Endothelial cell of umbilical vein (primary cell): ENCODE measurements at regions not wholly inside any gene's neighbourhood (a gene's known extent, or its start where the extent isn't known, plus 50 kb on each side); places are given as distances from the start of the nearest gene placed in this dataset.

Experiments
- BruUV-seq: library from RNA; stranded (reverse); fragments of 400-500 nt; replicated peaks from 2 replicates; lab custom pipeline; 2021; lab: Mats Ljungman, UMichigan
- CTCF ChIA-PET: fragments of 300-600, 350-600 bp; sonication (Branson Sonifier 250); formaldehyde crosslinking; loops from one replicate; lab custom pipeline; 2021; ENCODE audit warnings: antibody characterized with exemption, inconsistent platforms; lab: Charles Lee
- POLR2A ChIA-PET: fragments of 300-600, 350-600 bp; sonication (Branson Sonifier 250); formaldehyde crosslinking; loops from one replicate; lab custom pipeline; 2021; ENCODE audit warnings: antibody characterized with exemption, inconsistent platforms; lab: Charles Lee
- DNase-seq: peaks from one replicate; pipeline ENCODE4 v3.0.0-alpha.2; 2011; ENCODE audit warnings: low read depth, low spot score
- FAIRE-seq: peaks from 2 replicates; lab custom pipeline; 2011; peaks lifted over from hg19 to GRCh38; lab: Jason Lieb, UNC
- H2AFZ ChIP-seq: 2 replicates; pipeline ENCODE4 v1.6.0; 2012; ENCODE audit warnings: low read depth, low read length, control low read depth, inconsistent platforms
- H3K27ac ChIP-seq: 2 replicates; pipeline ENCODE4 v1.5.1; 2011; ENCODE audit warnings: low read depth, mild to moderate bottlenecking, control low read depth, low read length, moderate library complexity; ENCODE audit not compliant: insufficient read depth
- H3K27me3 ChIP-seq, 2 experiments: 2 replicates each; pipeline versions ENCODE4 v1.6.0 to v1.6.1; 2011; ENCODE audit warnings: low read length in 2 of 2, mixed read lengths in 1 of 2; ENCODE audit not compliant: control insufficient read depth in 2 of 2, insufficient read depth in 2 of 2
- H3K36me3 ChIP-seq, 2 experiments: 2 replicates in 1 of 2; 3 replicates in 1 of 2; pipeline ENCODE4 v1.5.1; 2011; ENCODE audit warnings: low read length in 2 of 2, mild to moderate bottlenecking in 1 of 2, moderate library complexity in 1 of 2; ENCODE audit not compliant: control insufficient read depth in 2 of 2, insufficient read depth in 2 of 2; ENCODE audit errors: extremely low read depth in 1 of 2
- H3K4me1 ChIP-seq: 3 replicates; pipeline ENCODE4 v1.5.1; 2011; ENCODE audit warnings: mild to moderate bottlenecking, low read length; ENCODE audit not compliant: control insufficient read depth, insufficient read depth; ENCODE audit errors: extremely low read depth
- H3K4me2 ChIP-seq: 2 replicates; pipeline ENCODE4 v1.6.1; 2011; ENCODE audit warnings: low read length, control low read depth, mixed read lengths; ENCODE audit not compliant: insufficient read depth
- H3K4me3 ChIP-seq, 3 experiments: fragments of 200-600 bp in 1 of 3; sonication (generic), shearing (Covaris generic) in 1 of 3; replicated peaks in 1 of 3; 2 replicates each; pipeline ENCODE4 v1.5.1; 2011 to 2016; ENCODE audit warnings: control low read depth in 3 of 3, low read length in 3 of 3, mild to moderate bottlenecking in 2 of 3, inconsistent platforms in 1 of 3, low read depth in 1 of 3, moderate library complexity in 1 of 3; ENCODE audit not compliant: insufficient read depth in 1 of 3
- H3K79me2 ChIP-seq: 2 replicates; pipeline ENCODE4 v1.6.0; 2012; ENCODE audit warnings: low read length, inconsistent platforms; ENCODE audit not compliant: control insufficient read depth, insufficient read depth
- H3K9ac ChIP-seq: replicated peaks from 2 replicates; pipeline ENCODE3; 2011; ENCODE audit warnings: low read length, control low read depth; ENCODE audit not compliant: insufficient read depth; ENCODE audit errors: extremely low read depth
- H3K9me1 ChIP-seq: replicated peaks from 3 replicates; pipeline ENCODE4 v1.6.0; 2011; ENCODE audit warnings: mild to moderate bottlenecking, low read length; ENCODE audit not compliant: control insufficient read depth, insufficient read depth; ENCODE audit errors: extremely low read depth
- H3K9me3 ChIP-seq: replicated peaks from 2 replicates; pipeline ENCODE4 v1.5.1; 2012; ENCODE audit warnings: low read length, inconsistent platforms; ENCODE audit not compliant: control insufficient read depth, insufficient read depth
- H4K20me1 ChIP-seq: replicated peaks from 2 replicates; pipeline ENCODE3; 2011; ENCODE audit warnings: mild to moderate bottlenecking, low read length; ENCODE audit not compliant: control insufficient read depth, insufficient read depth; ENCODE audit errors: extremely low read depth
- EZH2 ChIP-seq: IDR thresholded peaks from 2 replicates; pipeline ENCODE4 v1.6.1; 2012; ENCODE audit warnings: borderline replicate concordance, low read depth, mild to moderate bottlenecking, moderate library complexity, low read length, inconsistent platforms; ENCODE audit not compliant: severe bottlenecking
- FOS ChIP-seq: IDR thresholded peaks from 2 replicates; pipeline ENCODE4 v1.6.1; 2011; ENCODE audit warnings: mild to moderate bottlenecking, low read length, moderate library complexity, borderline replicate concordance; ENCODE audit not compliant: insufficient read depth
- JUN ChIP-seq: IDR thresholded peaks from 2 replicates; pipeline ENCODE4 v1.6.1; 2011; ENCODE audit warnings: borderline replicate concordance, low read depth; ENCODE audit not compliant: insufficient read length, insufficient read depth
- POLR2AphosphoS5 ChIP-seq: IDR thresholded peaks from 2 replicates; pipeline ENCODE4 v1.6.1; 2012; ENCODE audit warnings: low read depth, mild to moderate bottlenecking, control low read depth, low read length, moderate library complexity; ENCODE audit not compliant: insufficient read depth
- dilution Hi-C: fragments of 300-500 bp; cut with MboI; formaldehyde crosslinking; loops from one replicate; pipeline ENCODE4 v1.15.0; 2019; ENCODE audit warnings: low sequenced_read_pairs; ENCODE audit not compliant: extremely low pct_ligation_motif_present
- intact Hi-C: fragments of 100-400 bp; cut with micrococcal nuclease; formaldehyde crosslinking; loops from one replicate; pipeline ENCODE4 v1.10.0; 2022
- TF ChIP-seq, protein P1 (sequence below): IDR thresholded peaks from 2 replicates; pipeline ENCODE4 v1.6.1; 2011; ENCODE audit not compliant: insufficient read depth, insufficient read length

DNA sequence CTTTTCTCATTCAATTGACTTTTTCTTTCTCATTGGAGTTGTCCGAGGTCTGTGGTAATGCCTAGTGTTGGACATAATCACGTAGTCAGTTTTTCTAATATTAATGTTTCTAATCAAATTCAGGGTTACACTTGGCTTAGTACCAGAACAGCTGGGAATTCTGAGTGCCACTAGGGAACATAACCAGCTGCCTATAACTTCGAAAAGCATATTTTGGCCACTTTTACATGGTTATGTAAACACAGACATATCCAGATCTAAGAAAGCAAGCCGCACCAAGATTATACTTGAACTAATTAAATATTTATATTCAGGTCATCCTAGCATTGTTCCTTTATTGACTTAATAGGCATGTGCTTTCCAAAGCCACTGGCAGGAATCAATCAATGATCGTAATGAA lies 91.1 kb upstream of the ARHGAP28 start:
- H3K9ac ChIP-seq = no peak overlapping the region
- H4K20me1 ChIP-seq = no peaks in the 10 kb centered on the region
- H3K4me1 ChIP-seq = no peaks in the 10 kb centered on the region
- ChIA-PET CTCF (interaction anchor here (1.2 kb wide), 1 partner anchor 11 kb away, joined by 4 read pairs; no protein-coding TSS in a partner anchor), POLR2A (no interaction called here)
- H2AFZ ChIP-seq = no peak overlapping the region
- FAIRE-seq (no peak), DNase-seq (no peak)
- H3K4me3 ChIP-seq = no peak overlapping the region
- H3K27ac ChIP-seq = no peak overlapping the region
- no peaks in the 10 kb centered on the region for H3K79me2 ChIP-seq
- H3K4me2 ChIP-seq = no peak overlapping the region
- dilution Hi-C loops (no loop called here), intact Hi-C loops (no loop called here)
- TF ChIP-seq POLR2AphosphoS5 = no peak
- TF ChIP-seq, protein P1, sequence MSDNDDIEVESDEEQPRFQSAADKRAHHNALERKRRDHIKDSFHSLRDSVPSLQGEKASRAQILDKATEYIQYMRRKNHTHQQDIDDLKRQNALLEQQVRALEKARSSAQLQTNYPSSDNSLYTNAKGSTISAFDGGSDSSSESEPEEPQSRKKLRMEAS = no peak
- TF ChIP-seq FOS = no peak
- no peak for TF ChIP-seq JUN
- H3K27me3 ChIP-seq = no peaks in the 10 kb centered on the region
- H3K36me3 ChIP-seq = no peaks in the 10 kb centered on the region
- BruUV-seq = no TSS peak
- H3K9me3 ChIP-seq = no peaks in the 10 kb centered on the region
- no peaks in the 10 kb centered on the region for H3K9me1 ChIP-seq

DNA sequence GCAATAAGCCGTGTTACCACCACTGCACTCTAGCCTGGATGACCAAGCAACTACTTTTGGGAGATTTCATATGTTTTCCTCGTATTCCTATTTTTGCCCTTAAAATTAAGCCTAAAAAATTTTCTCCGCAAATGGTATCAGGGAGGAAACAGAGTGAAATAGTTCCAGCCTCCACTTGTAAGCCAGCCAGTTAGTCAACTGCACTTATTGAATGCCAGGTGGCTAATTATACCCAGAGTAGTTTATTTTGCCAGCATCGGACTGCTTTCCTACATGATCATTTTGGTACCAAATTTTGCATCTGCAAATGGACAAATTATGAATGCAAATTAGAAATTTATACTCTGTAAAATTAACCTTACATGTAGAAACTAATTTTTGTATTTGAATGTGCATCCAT lies 90.2 kb upstream of the ARHGAP28 start:
- Histone ChIP-seq H3K9me3 (no peaks in the 10 kb centered on the region), H3K4me2 (no peak overlapping the region), H4K20me1 (no peaks in the 10 kb centered on the region), H2AFZ (no peak overlapping the region), H3K4me3 (no peak overlapping the region), H3K9me1 (no peaks in the 10 kb centered on the region), H3K79me2 (no peaks in the 10 kb centered on the region), H3K27ac (no peak overlapping the region), H3K9ac (no peak overlapping the region), H3K36me3 (no peaks in the 10 kb centered on the region), H3K4me1 (no peaks in the 10 kb centered on the region), H3K27me3 (no peaks in the 10 kb centered on the region)
- FAIRE-seq (no peak), DNase-seq (no peak)
- POLR2A ChIA-PET = no interaction called here
- CTCF ChIA-PET = no interaction called here
- BruUV-seq = no TSS peak
- no peak for TF ChIP-seq EZH2
- dilution Hi-C loops (no loop called here), intact Hi-C loops (no loop called here)
